ENCODE measurements at regions not wholly inside any gene's neighbourhood (a gene's known extent, or its start where the extent isn't known, plus 50 kb on each side); places are given as distances from the start of the nearest gene placed in this dataset.

DNA sequence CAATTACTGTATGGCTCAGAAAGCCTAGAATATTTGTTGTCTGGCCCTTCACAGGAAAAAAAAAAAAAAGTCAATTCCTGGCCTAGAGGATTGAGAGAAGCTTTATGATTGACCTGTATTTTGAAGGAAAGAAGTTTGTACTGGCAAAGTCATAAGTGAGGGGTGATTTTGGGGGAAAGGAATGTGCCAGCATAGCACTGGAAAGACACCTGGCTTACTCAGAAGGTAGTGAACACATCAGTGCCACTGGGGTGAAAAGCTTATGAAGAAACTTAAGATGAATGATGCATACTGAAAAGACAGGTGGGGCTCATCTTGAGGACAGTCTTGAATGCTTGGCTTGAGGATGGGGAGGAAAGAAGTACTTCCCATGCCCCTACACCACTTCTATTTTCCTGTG is 127.9 kb upstream of the RASA1 start:
- TF ChIP-seq POLR2AphosphoS5 (IDR thresholded peaks at IDR 0.05; ENCODE audit: low read depth, low read length) (no peak), POLR2A (IDR thresholded peaks at IDR 0.05; ENCODE audit: low read depth, low read length) (no peak)
